GM12892 (cell line): ENCODE measurements at regions not wholly inside any gene's neighbourhood (a gene's known extent, or its start where the extent isn't known, plus 50 kb on each side); places are given as distances from the start of the nearest gene placed in this dataset.

Experiments
- POLR2A ChIP-seq: IDR thresholded peaks from 2 replicates; pipeline ENCODE4 v1.6.1; 2011; ENCODE audit warnings: low read depth, low read length, control low read depth
- POLR2AphosphoS5 ChIP-seq: IDR thresholded peaks from 2 replicates; pipeline ENCODE4 v1.6.1; 2011; ENCODE audit warnings: low read depth, low read length, control low read depth
- TAF1 ChIP-seq: IDR thresholded peaks from 2 replicates; pipeline ENCODE4 v1.6.1; 2011; ENCODE audit warnings: low read depth, mild to moderate bottlenecking, control low read depth, low read length, borderline replicate concordance

DNA sequence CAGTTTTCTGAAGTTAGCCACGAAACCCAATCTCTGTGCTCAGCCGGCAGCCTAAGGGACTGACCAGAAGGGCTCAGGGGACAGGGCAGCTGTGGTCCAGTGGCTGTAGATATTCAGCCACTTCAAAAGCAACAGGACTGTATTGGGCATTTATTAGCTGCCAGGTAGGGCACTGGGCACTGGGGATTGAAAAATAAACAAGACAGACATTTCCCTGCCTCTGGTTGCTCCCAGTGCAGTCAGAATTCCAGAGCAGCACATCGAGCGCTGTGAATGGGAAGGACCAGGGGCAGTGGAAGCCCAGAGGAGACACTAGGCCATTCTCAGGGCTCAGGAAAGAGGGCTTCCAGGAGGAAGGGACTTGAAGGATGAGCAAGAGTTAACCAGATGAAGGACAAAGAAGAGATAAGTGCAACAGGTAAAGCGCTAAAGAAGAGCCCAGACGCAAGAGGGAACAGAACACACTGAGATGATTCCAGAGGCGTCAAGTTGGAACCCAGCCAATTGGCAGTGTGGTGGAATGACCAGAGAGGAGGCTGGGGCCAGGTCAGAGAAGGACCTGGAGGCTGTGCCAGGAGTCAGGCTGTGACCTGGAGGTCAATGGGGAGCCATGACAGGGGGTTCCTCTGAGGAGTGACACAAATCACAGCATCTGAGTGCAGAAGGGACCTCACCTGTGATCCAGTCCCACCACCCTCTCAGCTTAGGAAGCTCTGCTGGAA lies 122.5 kb upstream of the ZNF618 start:
- no peak for TF ChIP-seq TAF1
- TF ChIP-seq POLR2AphosphoS5 = no peak
- TF ChIP-seq POLR2A = no peak
